ENCODE measurements at regions not wholly inside any gene's neighbourhood (a gene's known extent, or its start where the extent isn't known, plus 50 kb on each side); places are given as distances from the start of the nearest gene placed in this dataset.
"Not testable (repeated sequence)": the region's sequence is repeated elsewhere in the genome, so short reads cannot be mapped to it uniquely, and the experiment has no call there.

- DNase-seq, result no peak
These were observed 1130.0 kb downstream of the STPG2 start for GRCh38 chr4:97013309-97013708.

GRCh38 chr4:97013711-97014110 lies 1129.6 kb downstream of the STPG2 start:
- DNase-seq, result no peak

- no peak for DNase-seq
These were observed 1128.0 kb downstream of the STPG2 start for GRCh38 chr4:97015301-97015700.

- DNase-seq, result no peak
These were observed 1126.9 kb downstream of the STPG2 start for GRCh38 chr4:97016186-97016907.

GRCh38 chr4:97027728-97028410 lies 1115.4 kb downstream of the STPG2 start:
- DNase-seq, result no peak

- DNase-seq, result no peak
These were observed 1114.5 kb downstream of the STPG2 start for GRCh38 chr4:97028785-97029184.

- DNase-seq, result not testable (repeated sequence)
These were observed 1105.7 kb downstream of the STPG2 start for GRCh38 chr4:97037411-97038145.

- DNase-seq, result no peak
These were observed 1105.1 kb downstream of the STPG2 start for GRCh38 chr4:97038146-97038516.

- no peak for DNase-seq
These were observed 1070.6 kb downstream of the STPG2 start for GRCh38 chr4:97072666-97073065.

- DNase-seq, result no peak
These were observed 1070.1 kb downstream of the STPG2 start for GRCh38 chr4:97073194-97073593.

GRCh38 chr4:97074531-97074930 lies 1068.7 kb downstream of the STPG2 start:
- no peak for DNase-seq

GRCh38 chr4:97081951-97082350 lies 1061.3 kb downstream of the STPG2 start:
- DNase-seq, result no peak

- DNase-seq, result not testable (repeated sequence)
These were observed 1046.2 kb downstream of the STPG2 start for GRCh38 chr4:97097036-97097435.

- not testable (repeated sequence) for DNase-seq
These were observed 1042.1 kb downstream of the STPG2 start for GRCh38 chr4:97101171-97101570.

- no peak for DNase-seq
These were observed 1040.0 kb downstream of the STPG2 start for GRCh38 chr4:97103252-97103651.

- DNase-seq, result no peak
These were observed 1039.3 kb downstream of the STPG2 start for GRCh38 chr4:97104006-97104405.

GRCh38 chr4:97104666-97105065 lies 1038.6 kb downstream of the STPG2 start:
- DNase-seq, result no peak

GRCh38 chr4:97105347-97106099 lies 1037.8 kb downstream of the STPG2 start:
- DNase-seq, result no peak

GRCh38 chr4:97106161-97106560 lies 1037.1 kb downstream of the STPG2 start:
- no peak for DNase-seq

GRCh38 chr4:97110506-97110905 lies 1032.8 kb downstream of the STPG2 start:
- no peak for DNase-seq

- no peak for DNase-seq
These were observed 1026.8 kb downstream of the STPG2 start for GRCh38 chr4:97116511-97116910.

- DNase-seq, result no peak
These were observed 1021.8 kb downstream of the STPG2 start for GRCh38 chr4:97121493-97121892.

GRCh38 chr4:97123573-97123972 lies 1019.7 kb downstream of the STPG2 start:
- no peak for DNase-seq
